Liver (tissue), 3 donors: ENCODE measurements at regions not wholly inside any gene's neighbourhood (a gene's known extent, or its start where the extent isn't known, plus 50 kb on each side); places are given as distances from the start of the nearest gene placed in this dataset.

Experiments
- ATF3 ChIP-seq: IDR thresholded peaks from 2 replicates; pipeline ENCODE4 v1.6.1; 2016; ENCODE audit warnings: antibody characterized with exemption
- CTCF ChIP-seq: fragments of 150-350 bp; IDR thresholded peaks from 2 replicates; pipeline ENCODE4 v1.5.1; 2017; ENCODE audit warnings: improper control_type of control experiment, low read depth, low read length; ENCODE audit not compliant: missing input control
- YY1 ChIP-seq: IDR thresholded peaks from 2 replicates; pipeline ENCODE4 v1.6.1; 2016; ENCODE audit warnings: antibody characterized with exemption, mild to moderate bottlenecking
- TF ChIP-seq, protein P1 (sequence below): IDR thresholded peaks from 2 replicates; pipeline ENCODE4 v1.6.1; 2016; ENCODE audit warnings: antibody characterized with exemption
- donor health status: healthy.
- donor health status: healthy.

DNA sequence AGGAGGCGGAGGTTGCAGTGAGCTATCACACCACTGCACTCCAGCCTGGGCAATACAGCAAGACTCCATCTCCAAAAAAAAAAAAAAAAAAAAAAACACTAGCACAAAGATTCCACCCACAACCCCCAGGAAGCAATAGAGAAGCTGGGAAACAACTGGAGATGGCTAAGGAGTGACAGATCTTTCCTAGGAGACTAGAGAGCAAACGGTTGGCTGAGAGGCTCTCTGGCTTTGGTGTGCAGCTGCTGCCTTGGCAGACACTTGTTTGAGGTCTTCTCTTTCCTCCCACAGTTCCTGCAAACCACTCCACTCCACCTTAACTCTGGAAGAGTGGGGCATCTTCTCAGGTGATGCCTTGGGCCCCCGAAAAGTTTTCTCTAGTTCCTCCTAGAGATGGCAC lies 78.5 kb upstream of the LANCL2 start:
- TF ChIP-seq YY1 (no peak), CTCF (no peak), ATF3 (no peak)
- TF ChIP-seq, protein P1, sequence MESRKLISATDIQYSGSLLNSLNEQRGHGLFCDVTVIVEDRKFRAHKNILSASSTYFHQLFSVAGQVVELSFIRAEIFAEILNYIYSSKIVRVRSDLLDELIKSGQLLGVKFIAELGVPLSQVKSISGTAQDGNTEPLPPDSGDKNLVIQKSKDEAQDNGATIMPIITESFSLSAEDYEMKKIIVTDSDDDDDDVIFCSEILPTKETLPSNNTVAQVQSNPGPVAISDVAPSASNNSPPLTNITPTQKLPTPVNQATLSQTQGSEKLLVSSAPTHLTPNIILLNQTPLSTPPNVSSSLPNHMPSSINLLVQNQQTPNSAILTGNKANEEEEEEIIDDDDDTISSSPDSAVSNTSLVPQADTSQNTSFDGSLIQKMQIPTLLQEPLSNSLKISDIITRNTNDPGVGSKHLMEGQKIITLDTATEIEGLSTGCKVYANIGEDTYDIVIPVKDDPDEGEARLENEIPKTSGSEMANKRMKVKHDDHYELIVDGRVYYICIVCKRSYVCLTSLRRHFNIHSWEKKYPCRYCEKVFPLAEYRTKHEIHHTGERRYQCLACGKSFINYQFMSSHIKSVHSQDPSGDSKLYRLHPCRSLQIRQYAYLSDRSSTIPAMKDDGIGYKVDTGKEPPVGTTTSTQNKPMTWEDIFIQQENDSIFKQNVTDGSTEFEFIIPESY = no peak
